Prostate gland (tissue), 2 donors: ENCODE measurements at regions not wholly inside any gene's neighbourhood (a gene's known extent, or its start where the extent isn't known, plus 50 kb on each side); places are given as distances from the start of the nearest gene placed in this dataset.

Experiments
- POLR2AphosphoS5 ChIP-seq: sonication (generic); formaldehyde crosslinking; IDR thresholded peaks from one replicate; pipeline ENCODE4 v1.6.1; 2017; ENCODE audit warnings: antibody characterized with exemption
- TF ChIP-seq, protein P1 (sequence below), 4 experiments: fragments of 200-600 bp in 2 of 4; fragments of 450-650 bp in 2 of 4; sonication (generic) in 2 of 4; IDR thresholded peaks; 1 replicate in 3 of 4; 2 replicates in 1 of 4; pipeline ENCODE4 v1.5.1; 2016 to 2019; ENCODE audit warnings: antibody characterized with exemption in 4 of 4, mild to moderate bottlenecking in 2 of 4, moderate library complexity in 2 of 4

DNA sequence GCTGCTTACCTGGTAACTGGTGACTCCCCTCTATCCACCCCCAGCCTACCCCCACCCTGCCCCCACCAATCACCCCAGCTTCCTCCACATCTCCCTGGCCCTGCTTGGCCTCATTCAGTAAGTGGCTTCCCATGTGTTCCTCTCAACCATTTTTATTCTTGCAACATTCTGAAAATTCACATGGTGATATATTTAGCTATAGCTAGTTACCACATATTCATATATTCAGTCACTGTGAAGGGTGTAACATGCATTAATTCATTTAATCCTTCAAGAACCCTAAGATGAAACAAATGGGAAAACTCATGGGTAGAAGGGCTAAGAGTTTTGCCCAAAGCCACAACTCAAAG lies 95.4 kb upstream of the CEP85L start:
- TF ChIP-seq, protein P1, sequence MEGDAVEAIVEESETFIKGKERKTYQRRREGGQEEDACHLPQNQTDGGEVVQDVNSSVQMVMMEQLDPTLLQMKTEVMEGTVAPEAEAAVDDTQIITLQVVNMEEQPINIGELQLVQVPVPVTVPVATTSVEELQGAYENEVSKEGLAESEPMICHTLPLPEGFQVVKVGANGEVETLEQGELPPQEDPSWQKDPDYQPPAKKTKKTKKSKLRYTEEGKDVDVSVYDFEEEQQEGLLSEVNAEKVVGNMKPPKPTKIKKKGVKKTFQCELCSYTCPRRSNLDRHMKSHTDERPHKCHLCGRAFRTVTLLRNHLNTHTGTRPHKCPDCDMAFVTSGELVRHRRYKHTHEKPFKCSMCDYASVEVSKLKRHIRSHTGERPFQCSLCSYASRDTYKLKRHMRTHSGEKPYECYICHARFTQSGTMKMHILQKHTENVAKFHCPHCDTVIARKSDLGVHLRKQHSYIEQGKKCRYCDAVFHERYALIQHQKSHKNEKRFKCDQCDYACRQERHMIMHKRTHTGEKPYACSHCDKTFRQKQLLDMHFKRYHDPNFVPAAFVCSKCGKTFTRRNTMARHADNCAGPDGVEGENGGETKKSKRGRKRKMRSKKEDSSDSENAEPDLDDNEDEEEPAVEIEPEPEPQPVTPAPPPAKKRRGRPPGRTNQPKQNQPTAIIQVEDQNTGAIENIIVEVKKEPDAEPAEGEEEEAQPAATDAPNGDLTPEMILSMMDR (IDR thresholded peaks at IDR 0.05) = no peak
- TF ChIP-seq POLR2AphosphoS5 = no peak
